ENCODE measurements at regions not wholly inside any gene's neighbourhood (a gene's known extent, or its start where the extent isn't known, plus 50 kb on each side); places are given as distances from the start of the nearest gene placed in this dataset.

DNA sequence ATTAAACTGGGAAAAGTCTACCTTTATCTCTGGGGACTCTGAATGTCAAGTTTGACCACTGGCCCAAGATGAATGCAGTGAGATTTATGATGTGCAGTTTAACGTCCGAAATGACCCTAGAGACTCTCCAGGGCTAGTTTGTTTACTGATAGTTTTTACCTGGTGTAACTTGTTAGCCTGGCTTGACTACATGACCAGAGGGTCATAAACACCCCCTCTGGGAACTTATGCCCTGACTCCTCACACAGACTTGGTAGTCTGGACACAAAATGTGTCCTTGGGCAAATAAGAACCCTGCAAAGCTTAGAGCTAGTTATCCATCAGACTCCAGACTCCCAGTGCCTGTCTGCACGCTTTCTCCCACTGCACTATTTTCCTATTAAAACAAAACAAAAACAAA lies 606.5 kb downstream of the HACE1 start:
- no peak for DNase-seq
- intact Hi-C loops (cut with DNase I) = no loop called here
- TF ChIP-seq, protein P1, sequence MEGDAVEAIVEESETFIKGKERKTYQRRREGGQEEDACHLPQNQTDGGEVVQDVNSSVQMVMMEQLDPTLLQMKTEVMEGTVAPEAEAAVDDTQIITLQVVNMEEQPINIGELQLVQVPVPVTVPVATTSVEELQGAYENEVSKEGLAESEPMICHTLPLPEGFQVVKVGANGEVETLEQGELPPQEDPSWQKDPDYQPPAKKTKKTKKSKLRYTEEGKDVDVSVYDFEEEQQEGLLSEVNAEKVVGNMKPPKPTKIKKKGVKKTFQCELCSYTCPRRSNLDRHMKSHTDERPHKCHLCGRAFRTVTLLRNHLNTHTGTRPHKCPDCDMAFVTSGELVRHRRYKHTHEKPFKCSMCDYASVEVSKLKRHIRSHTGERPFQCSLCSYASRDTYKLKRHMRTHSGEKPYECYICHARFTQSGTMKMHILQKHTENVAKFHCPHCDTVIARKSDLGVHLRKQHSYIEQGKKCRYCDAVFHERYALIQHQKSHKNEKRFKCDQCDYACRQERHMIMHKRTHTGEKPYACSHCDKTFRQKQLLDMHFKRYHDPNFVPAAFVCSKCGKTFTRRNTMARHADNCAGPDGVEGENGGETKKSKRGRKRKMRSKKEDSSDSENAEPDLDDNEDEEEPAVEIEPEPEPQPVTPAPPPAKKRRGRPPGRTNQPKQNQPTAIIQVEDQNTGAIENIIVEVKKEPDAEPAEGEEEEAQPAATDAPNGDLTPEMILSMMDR (IDR thresholded peaks at IDR 0.05) = no peak
- FAIRE-seq = no peak
- Histone ChIP-seq H3K27me3 (no peaks in the 10 kb centered on the region), H3K4me1 (no peaks in the 10 kb centered on the region), H3K9me3 (no peaks in the 10 kb centered on the region), H3K36me3 (no peaks in the 10 kb centered on the region), H3K4me3 (no peak overlapping the region), H3K27ac (no peak overlapping the region)
- ATAC-seq = no peak
- WGBS, 2 donors = 38 to 40% methylated on average over 3 of the region's 3 CpGs

GRCh38 chr6:104252276-104252675 lies 607.4 kb downstream of the HACE1 start:
- H3K4me3 ChIP-seq = no peak overlapping the region
- FAIRE-seq (no peak), ATAC-seq (no peak)

GRCh38 chr6:104251651-104252050 lies 608.1 kb downstream of the HACE1 start:
- Histone ChIP-seq H3K4me3 (no peak overlapping the region), H3K9me3 (no peaks in the 10 kb centered on the region), H3K27ac (no peak overlapping the region), H3K27me3 (no peaks in the 10 kb centered on the region), H3K36me3 (no peaks in the 10 kb centered on the region), H3K4me1 (no peaks in the 10 kb centered on the region)
- no peak for FAIRE-seq
- DNase-seq = no peak
- 67 to 69% methylated on average over 2 of the region's 2 CpGs for WGBS, 2 donors
- TF ChIP-seq, protein P1 (IDR thresholded peaks at IDR 0.05) = no peak
- no peak for ATAC-seq
- intact Hi-C loops (cut with DNase I) = no loop called here

More at GRCh38 chr6:104252276-104252675, 607.4 kb downstream of the HACE1 start:
- Histone ChIP-seq H3K9me3 (no peaks in the 10 kb centered on the region), H3K27ac (no peak overlapping the region), H3K4me1 (no peaks in the 10 kb centered on the region), H3K27me3 (no peaks in the 10 kb centered on the region), H3K36me3 (no peaks in the 10 kb centered on the region)
- intact Hi-C loops (cut with DNase I) = no loop called here
- TF ChIP-seq, protein P1 (IDR thresholded peaks at IDR 0.05) = no peak
- no peak for DNase-seq

GRCh38 chr6:104240865-104241264 lies 618.9 kb downstream of the HACE1 start:
- Histone ChIP-seq H3K9me3 (no peaks in the 10 kb centered on the region), H3K4me3 (no peak overlapping the region), H3K4me1 (no peaks in the 10 kb centered on the region), H3K36me3 (no peaks in the 10 kb centered on the region), H3K27ac (no peak overlapping the region), H3K27me3 (no peaks in the 10 kb centered on the region)
- WGBS, 2 donors = 51 to 55% methylated on average over 2 of the region's 2 CpGs
- intact Hi-C loops (cut with DNase I) = no loop called here
- TF ChIP-seq, protein P1 (IDR thresholded peaks at IDR 0.05) = no peak
- ATAC-seq = peak in 1 of 4 donors; percentile 9
- no peak for FAIRE-seq
- DNase-seq = no peak

GRCh38 chr6:104239971-104240370 lies 619.7 kb downstream of the HACE1 start:
- H3K4me1 ChIP-seq = no peaks in the 10 kb centered on the region
- no peaks in the 10 kb centered on the region for H3K36me3 ChIP-seq
- no peaks in the 10 kb centered on the region for H3K9me3 ChIP-seq
- WGBS, 2 donors = 76 to 79% methylated on average over 5 of the region's 5 CpGs
- FAIRE-seq (no peak), ATAC-seq (no peak), DNase-seq (no peak)
- H3K27ac ChIP-seq = no peak overlapping the region
- H3K27me3 ChIP-seq = no peaks in the 10 kb centered on the region
- no peak overlapping the region for H3K4me3 ChIP-seq
- intact Hi-C loops (cut with DNase I) = no loop called here
- TF ChIP-seq, protein P1 (IDR thresholded peaks at IDR 0.05) = no peak

Measured in pancreas (tissue), 10 donors.